Stomach (tissue), 4 donors: ENCODE measurements at regions not wholly inside any gene's neighbourhood (a gene's known extent, or its start where the extent isn't known, plus 50 kb on each side); places are given as distances from the start of the nearest gene placed in this dataset.

Experiments used
- CTCF ChIP-seq, 7 experiments: fragments of 450-650 bp in 4 of 7; fragments of 200-600 bp in 3 of 7; sonication (generic) in 3 of 7; IDR thresholded peaks; one replicate each; pipeline ENCODE4 v1.5.1; 2016 to 2019; ENCODE audit warnings: antibody characterized with exemption in 7 of 7, control low read depth in 2 of 7, mild to moderate bottlenecking in 1 of 7
- EP300 ChIP-seq: sonication (generic); formaldehyde crosslinking; IDR thresholded peaks from one replicate; pipeline ENCODE4 v1.6.1; 2017; ENCODE audit warnings: antibody characterized with exemption
- POLR2AphosphoS5 ChIP-seq, 3 donors: sonication (generic); formaldehyde crosslinking; IDR thresholded peaks; one replicate each; pipeline ENCODE4 v1.6.1; 2016; ENCODE audit warnings: antibody characterized with exemption in 3 of 3

GRCh38 chr20:56855708-56856107, 226.6 kb downstream of the TFAP2C start:
- TF ChIP-seq CTCF (IDR thresholded peaks at IDR 0.05) (no peak), POLR2AphosphoS5 (IDR thresholded peaks at IDR 0.05) (no peak), EP300 (no peak)
